ENCODE measurements at regions not wholly inside any gene's neighbourhood (a gene's known extent, or its start where the extent isn't known, plus 50 kb on each side); places are given as distances from the start of the nearest gene placed in this dataset.

GRCh38 chr5:39980056-39980455 lies 555.3 kb upstream of the DAB2 start:
- DNase-seq (ENCODE audit: extremely low spot score), result no peak
- ChIA-PET CTCF (no interaction called here), POLR2A (no interaction called here)
- no peak for TF ChIP-seq PKNOX1 (IDR thresholded peaks at IDR 0.05)
- TF ChIP-seq FOXK2 (IDR thresholded peaks at IDR 0.05), result no peak
- TF ChIP-seq BHLHE40 (IDR thresholded peaks at IDR 0.05; ENCODE audit: borderline replicate concordance), result no peak
- no peak for TF ChIP-seq ELF4 (IDR thresholded peaks at IDR 0.05)
- TF ChIP-seq ARNT (IDR thresholded peaks at IDR 0.05), result no peak
- TF ChIP-seq SUZ12 (IDR thresholded peaks at IDR 0.05), result no peak
- TF ChIP-seq L3MBTL2 (conservative IDR thresholded peaks at IDR 0.05), result no peak
- no peak for TF ChIP-seq FOXM1 (IDR thresholded peaks at IDR 0.05; ENCODE audit: borderline replicate concordance)

DNA sequence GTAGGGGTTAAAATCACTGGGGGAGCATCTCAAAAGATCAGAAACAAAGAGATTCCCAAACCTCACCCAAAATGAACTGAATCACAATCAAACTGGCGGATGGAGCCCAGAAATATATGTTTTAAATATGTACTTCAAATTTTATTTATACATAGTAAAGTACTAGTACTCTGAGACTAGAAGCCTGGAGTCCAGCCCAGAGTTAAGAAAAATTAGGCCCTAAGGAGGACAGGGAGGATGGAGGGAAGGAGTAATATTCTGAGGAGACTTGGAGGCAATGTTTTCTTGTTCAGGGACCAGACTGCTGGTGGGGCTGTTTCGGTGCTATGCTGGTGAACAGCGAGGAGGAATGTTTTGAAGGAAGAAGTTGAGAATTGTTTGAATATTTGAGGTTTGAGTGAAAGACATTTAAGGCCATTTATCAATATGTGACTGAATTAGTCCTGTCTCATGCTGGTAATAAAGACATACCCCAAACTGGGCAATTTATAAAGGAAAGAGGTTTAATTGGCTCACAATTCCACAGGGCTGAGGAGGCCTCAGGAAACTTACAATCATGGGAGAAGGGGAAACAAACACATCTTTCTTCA lies 552.4 kb upstream of the DAB2 start:
- POLR2A ChIA-PET, result no interaction called here
- no peak for TF ChIP-seq TARDBP (IDR thresholded peaks at IDR 0.05)
- CTCF ChIA-PET, result no interaction called here
- DNase-seq (ENCODE audit: extremely low spot score), result no peak

DNA sequence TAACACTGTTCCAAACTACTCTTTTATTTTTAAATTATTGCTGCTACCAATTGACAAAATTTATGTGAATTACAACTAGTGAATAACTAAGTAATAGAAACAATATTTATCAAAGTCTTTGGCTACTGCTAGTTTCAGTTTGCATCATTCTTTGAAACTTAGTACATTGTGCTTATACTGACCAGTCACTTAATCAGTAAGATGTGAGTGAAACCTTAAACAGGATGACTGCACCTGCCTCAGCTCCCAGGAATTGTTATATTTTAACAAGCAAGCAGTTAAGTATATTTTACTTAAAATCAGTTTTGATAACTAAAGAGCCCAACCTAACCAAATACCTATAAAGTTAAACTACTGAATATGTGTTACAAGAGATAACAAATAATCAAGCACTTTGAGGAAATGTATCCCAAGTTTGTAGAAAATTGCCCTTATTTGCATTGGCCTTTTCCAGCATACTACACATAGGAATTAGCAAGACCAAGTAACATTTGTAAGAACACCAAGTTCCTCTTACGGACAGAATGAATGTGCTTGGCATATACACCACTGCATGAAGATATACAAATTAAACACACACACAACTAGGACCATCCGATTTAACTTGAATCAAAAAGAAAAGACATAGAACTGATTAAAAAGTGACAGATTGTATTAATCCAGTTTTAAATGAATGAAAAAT lies 545.5 kb upstream of the DAB2 start:
- no peak for DNase-seq (ENCODE audit: extremely low spot score)
- ChIA-PET POLR2A (no interaction called here), CTCF (no interaction called here)
- TF ChIP-seq LEF1 (IDR thresholded peaks at IDR 0.05; ENCODE audit: borderline replicate concordance) (no peak), ARNT (IDR thresholded peaks at IDR 0.05) (no peak), FOXA1 (IDR thresholded peaks at IDR 0.05) (no peak), CTBP1 (IDR thresholded peaks at IDR 0.05; ENCODE audit: borderline replicate concordance) (no peak), FOXM1 (IDR thresholded peaks at IDR 0.05; ENCODE audit: borderline replicate concordance) (no peak), ZNF384 (IDR thresholded peaks at IDR 0.05) (no peak), SP1 (IDR thresholded peaks at IDR 0.05) (no peak), L3MBTL2 (conservative IDR thresholded peaks at IDR 0.05) (no peak), FOXK2 (IDR thresholded peaks at IDR 0.05) (no peak), TARDBP (IDR thresholded peaks at IDR 0.05) (no peak)

GRCh38 chr5:39968381-39968780 lies 543.6 kb upstream of the DAB2 start:
- ChIA-PET CTCF (no interaction called here), POLR2A (no interaction called here)
- TF ChIP-seq NFRKB (IDR thresholded peaks at IDR 0.05) (no peak), SP1 (IDR thresholded peaks at IDR 0.05) (no peak), HDGF (IDR thresholded peaks at IDR 0.05; ENCODE audit: borderline replicate concordance) (no peak), ELF4 (IDR thresholded peaks at IDR 0.05) (no peak), FOXM1 (IDR thresholded peaks at IDR 0.05; ENCODE audit: borderline replicate concordance) (no peak), SUZ12 (IDR thresholded peaks at IDR 0.05) (no peak)
- no peak for DNase-seq (ENCODE audit: extremely low spot score)

DNA sequence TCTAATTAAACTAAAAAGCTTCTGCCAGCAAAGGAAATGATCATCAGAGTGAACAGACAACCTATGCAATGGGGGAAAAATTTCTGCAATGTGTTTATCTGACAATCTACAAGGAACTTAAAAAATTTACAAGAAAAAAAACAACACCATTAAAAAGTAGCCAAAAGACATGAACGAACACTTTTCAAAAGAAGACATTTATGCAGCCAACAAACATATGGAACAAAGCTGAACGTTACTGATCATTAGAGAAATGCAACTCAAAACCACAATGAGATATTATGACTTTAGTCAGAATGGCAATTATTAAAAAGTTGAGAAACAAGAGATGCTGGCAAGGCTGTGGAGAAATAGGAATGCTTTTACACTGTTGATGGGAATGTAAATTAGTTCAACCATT lies 530.4 kb upstream of the DAB2 start:
- TF ChIP-seq SP1 (IDR thresholded peaks at IDR 0.05) (no peak), L3MBTL2 (conservative IDR thresholded peaks at IDR 0.05) (no peak), FOXK2 (IDR thresholded peaks at IDR 0.05) (no peak), FOXA1 (IDR thresholded peaks at IDR 0.05) (no peak), FOXM1 (IDR thresholded peaks at IDR 0.05; ENCODE audit: borderline replicate concordance) (no peak), ELF4 (IDR thresholded peaks at IDR 0.05) (no peak), PKNOX1 (IDR thresholded peaks at IDR 0.05) (no peak)
- ChIA-PET CTCF (no interaction called here), POLR2A (no interaction called here)
- no peak for DNase-seq (ENCODE audit: extremely low spot score)

DNA sequence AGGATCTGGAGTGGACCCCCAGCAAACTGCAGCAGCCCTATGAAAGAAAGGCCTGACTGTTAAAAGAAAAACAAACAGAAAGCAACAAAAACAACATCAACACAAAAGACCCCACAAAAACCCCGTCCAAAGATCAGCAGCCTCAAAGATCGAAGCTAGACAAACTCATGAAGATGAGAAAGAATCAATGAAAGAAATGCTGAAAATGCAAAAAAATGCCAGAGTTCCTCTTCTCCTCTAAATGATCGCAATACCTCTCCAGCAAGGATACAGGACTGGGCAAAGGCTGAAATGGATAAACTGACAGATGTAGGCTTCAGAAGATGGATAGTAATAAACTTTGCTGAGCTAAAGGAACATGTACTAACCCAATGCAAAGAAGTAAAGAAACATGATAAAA lies 526.3 kb upstream of the DAB2 start:
- ChIA-PET CTCF (no interaction called here), POLR2A (no interaction called here)
- DNase-seq (ENCODE audit: extremely low spot score), result no peak
- no peak for TF ChIP-seq TARDBP (IDR thresholded peaks at IDR 0.05)
- no peak for TF ChIP-seq ELF4 (IDR thresholded peaks at IDR 0.05)
- no peak for TF ChIP-seq NFRKB (IDR thresholded peaks at IDR 0.05)
- no peak for TF ChIP-seq SP1 (IDR thresholded peaks at IDR 0.05)
- no peak for TF ChIP-seq FOXM1 (IDR thresholded peaks at IDR 0.05; ENCODE audit: borderline replicate concordance)
- TF ChIP-seq LEF1 (IDR thresholded peaks at IDR 0.05; ENCODE audit: borderline replicate concordance), result no peak
- TF ChIP-seq ARNT (IDR thresholded peaks at IDR 0.05), result no peak
- no peak for TF ChIP-seq BHLHE40 (IDR thresholded peaks at IDR 0.05; ENCODE audit: borderline replicate concordance)
- no peak for TF ChIP-seq CTBP1 (IDR thresholded peaks at IDR 0.05; ENCODE audit: borderline replicate concordance)
- TF ChIP-seq L3MBTL2 (conservative IDR thresholded peaks at IDR 0.05), result no peak
- TF ChIP-seq ZNF384 (IDR thresholded peaks at IDR 0.05), result no peak
- TF ChIP-seq SUZ12 (IDR thresholded peaks at IDR 0.05), result no peak
- no peak for TF ChIP-seq PKNOX1 (IDR thresholded peaks at IDR 0.05)
- TF ChIP-seq FOXK2 (IDR thresholded peaks at IDR 0.05), result no peak
- TF ChIP-seq HDGF (IDR thresholded peaks at IDR 0.05; ENCODE audit: borderline replicate concordance), result no peak
- TF ChIP-seq FOXA1 (IDR thresholded peaks at IDR 0.05), result no peak
